K562 (cell line): ENCODE measurements at regions not wholly inside any gene's neighbourhood (a gene's known extent, or its start where the extent isn't known, plus 50 kb on each side); places are given as distances from the start of the nearest gene placed in this dataset.

Source experiments
- ATAC-seq: fragments of 200-7000 bp; cut with Tn5 transposase; 3 replicates; pipeline ENCODE4 v1.9.1; 2020; ENCODE audit warnings: moderate library complexity
- BruUV-seq: library from RNA; stranded (reverse); fragments of 400-500 nt; replicated peaks from 2 replicates; lab custom pipeline; 2021; lab: Mats Ljungman, UMichigan
- CTCF ChIA-PET: fragments of 300-600 bp; formaldehyde crosslinking; extraction: SDS; loops from one replicate; lab custom pipeline; 2021; ENCODE audit warnings: low intra/inter-chr PET ratio; lab: Yijun Ruan, JAX
- POLR2A ChIA-PET: fragments of 300-600, 350-650 bp; sonication (Branson Sonifier 250); formaldehyde crosslinking; extraction: SDS; loops from one replicate; lab custom pipeline; 2021; ENCODE audit warnings: antibody characterized with exemption, inconsistent platforms; lab: Yijun Ruan, JAX
- DNase-seq, 4 experiments: peaks; one replicate each; pipeline versions ENCODE4 v3.0.0 to v3.0.0-alpha.2; 2011 to 2018; ENCODE audit warnings: low spot score in 3 of 4, mixed read lengths in 3 of 4; ENCODE audit errors: extremely low read depth in 1 of 4
- FAIRE-seq: peaks from 2 replicates; lab custom pipeline; 2011; peaks lifted over from hg19 to GRCh38; lab: Jason Lieb, UNC
- H2AFZ ChIP-seq: 2 replicates; pipeline ENCODE4 v1.6.0; 2011; ENCODE audit warnings: low read depth, low read length, control low read depth, inconsistent platforms
- H3K27ac ChIP-seq: fragments of 200-600 bp; 3 replicates; pipeline ENCODE4 v1.8.0; 2011; ENCODE audit warnings: low read depth, mild to moderate bottlenecking, control low read depth, inconsistent platforms, low read length, moderate library complexity, mixed read lengths; ENCODE audit errors: extremely low read depth
- H3K27me3 ChIP-seq, 2 experiments: fragments of 300-600 bp in 1 of 2; 2 replicates in 1 of 2; 3 replicates in 1 of 2; pipeline versions ENCODE4 v1.6.0 to v1.8.0; 2011; ENCODE audit warnings: inconsistent platforms in 2 of 2, low read length in 2 of 2, mild to moderate bottlenecking in 1 of 2, mixed read lengths in 1 of 2, moderate library complexity in 1 of 2; ENCODE audit not compliant: control insufficient read depth in 2 of 2, insufficient read depth in 2 of 2
- H3K36me3 ChIP-seq: fragments of 300-600 bp; 3 replicates; pipeline ENCODE4 v1.8.0; 2011; ENCODE audit warnings: mild to moderate bottlenecking, low read length, inconsistent platforms; ENCODE audit not compliant: control insufficient read depth, insufficient read depth
- H3K4me1 ChIP-seq, 2 experiments: fragments of 200-600 bp in 1 of 2; replicated peaks in 1 of 2; 2 replicates in 1 of 2; 3 replicates in 1 of 2; pipeline versions ENCODE4 v1.5.1 to v1.8.0; 2011; ENCODE audit warnings: inconsistent platforms in 2 of 2, low read length in 2 of 2, mild to moderate bottlenecking in 1 of 2, mixed read lengths in 1 of 2, moderate library complexity in 1 of 2; ENCODE audit not compliant: control insufficient read depth in 2 of 2, insufficient read depth in 2 of 2
- H3K4me2 ChIP-seq: 2 replicates; pipeline ENCODE4 v1.6.1; 2011; ENCODE audit warnings: low read length, control low read depth, inconsistent platforms, mixed read lengths; ENCODE audit not compliant: insufficient read depth
- H3K4me3 ChIP-seq: fragments of 200-600 bp; sonication (generic), shearing (Covaris generic); 2 replicates; pipeline ENCODE4 v1.5.1; 2016; ENCODE audit warnings: control low read depth, inconsistent platforms
- H3K79me2 ChIP-seq: fragments of 200-600 bp; 3 replicates; pipeline ENCODE4 v1.8.0; 2011; ENCODE audit warnings: low read length, inconsistent platforms; ENCODE audit not compliant: control insufficient read depth, insufficient read depth
- H3K9ac ChIP-seq, 2 experiments: 2 replicates each; pipeline versions ENCODE4 v1.6.0 to v1.6.1; 2011; ENCODE audit warnings: low read depth in 2 of 2, low read length in 2 of 2, control low read depth in 1 of 2, inconsistent platforms in 1 of 2, mild to moderate bottlenecking in 1 of 2, mixed read lengths in 1 of 2; ENCODE audit not compliant: insufficient read depth in 1 of 2
- H3K9me1 ChIP-seq: one replicate; pipeline ENCODE4 v1.6.0; 2011; ENCODE audit warnings: inconsistent platforms, mild to moderate bottlenecking, low read length, moderate library complexity; ENCODE audit not compliant: control insufficient read depth, insufficient read depth
- H3K9me3 ChIP-seq: replicated peaks from 2 replicates; pipeline ENCODE4 v1.5.1; 2011; ENCODE audit warnings: low read depth, low read length, inconsistent platforms; ENCODE audit not compliant: control insufficient read depth, insufficient read depth
- H4K20me1 ChIP-seq: replicated peaks from 2 replicates; pipeline ENCODE4 v1.6.1; 2011; ENCODE audit warnings: low read length, inconsistent platforms, mixed read lengths; ENCODE audit not compliant: control insufficient read depth, insufficient read depth
- ARHGAP35 ChIP-seq: fragments of 450-650 bp; IDR thresholded peaks from 2 replicates; pipeline ENCODE4 v1.6.1; 2018; ENCODE audit not compliant: partially characterized antibody
- MEF2D ChIP-seq: conservative IDR thresholded peaks from 2 replicates; pipeline ENCODE4 v1.6.1; 2016; ENCODE audit warnings: low read depth, missing genetic modification characterization, missing compliant biosample characterization
- MTF1 ChIP-seq: fragments of 250-450 bp; sonication (Bioruptor Pico); IDR thresholded peaks from 2 replicates; pipeline ENCODE4 v1.9.0; 2021; ENCODE audit warnings: moderate library complexity, mild to moderate bottlenecking, inconsistent platforms, borderline replicate concordance
- NR3C1 ChIP-seq: sonication (generic); formaldehyde crosslinking; IDR thresholded peaks from 2 replicates; pipeline ENCODE4 v1.8.1; 2022; ENCODE audit warnings: missing genetic modification reagents
- ZNF274 ChIP-seq: IDR thresholded peaks from 2 replicates; pipeline ENCODE4 v1.6.1; 2011; ENCODE audit warnings: low read depth, mild to moderate bottlenecking, low read length, moderate library complexity, borderline replicate concordance
- WGBS: fragments of 100-300 bp; shearing (Covaris generic); methylation state at CpG from one replicate; pipeline ENCODE4 v1.1.6; 2016; ENCODE audit warnings: low coverage, mixed read lengths; ENCODE audit not compliant: insufficient coverage; ENCODE audit errors: missing lambda C conversion rate; 5-methylcytosine and 5-hydroxymethylcytosine counted together
- in situ Hi-C: fragments of 300-500 bp; cut with MboI; formaldehyde crosslinking; loops from 4 replicates; pipeline ENCODE4 v1.15.0; 2018; ENCODE audit warnings: inconsistent platforms, mixed read lengths
- intact Hi-C: fragments of 100-400 bp; cut with micrococcal nuclease; formaldehyde crosslinking; loops from 2 replicates; pipeline ENCODE4 v1.14.2; 2022
- TF ChIP-seq, protein P1 (sequence below): fragments of 450-650 bp; IDR thresholded peaks from 2 replicates; pipeline ENCODE4 v1.6.1; 2017; ENCODE audit warnings: antibody characterized with exemption

DNA sequence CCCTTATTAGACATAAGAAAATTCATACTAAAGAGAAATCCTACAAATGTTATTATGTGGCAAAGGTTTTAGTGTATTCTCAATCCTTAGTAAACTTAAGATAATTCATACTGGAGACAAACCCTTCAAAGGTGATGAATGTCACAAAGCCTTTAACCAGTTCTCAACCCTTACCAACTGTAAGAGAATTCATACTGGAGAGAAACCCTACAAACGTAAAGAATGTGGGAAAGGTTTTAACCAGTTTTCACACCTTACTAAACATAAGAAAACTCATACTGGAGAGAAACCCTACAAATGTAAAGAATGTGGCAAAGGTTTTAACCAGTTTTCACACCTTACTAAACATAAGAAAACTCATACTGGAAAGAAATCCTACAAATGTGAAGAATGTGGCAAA lies 93.2 kb downstream of the ZNF680 start:
- H4K20me1 ChIP-seq, result no peaks in the 10 kb centered on the region
- CTCF ChIA-PET, result no interaction called here
- H2AFZ ChIP-seq, result no peak overlapping the region
- POLR2A ChIA-PET, result no interaction called here
- H3K27ac ChIP-seq, result no peak overlapping the region
- FAIRE-seq (peak; percentile 65), ATAC-seq (no peak), DNase-seq (no peak)
- no peak overlapping the region for H3K4me2 ChIP-seq
- H3K9me1 ChIP-seq, result no peaks in the 10 kb centered on the region
- no peaks in the 10 kb centered on the region for H3K36me3 ChIP-seq
- intact Hi-C loops, result no loop called here
- H3K79me2 ChIP-seq, result peaks cover 7% of the 10 kb centered on the region; the same call in 1 of the 3 replicates
- H3K9me3 ChIP-seq, result peaks cover 3% of the 10 kb centered on the region; the same call in 1 of the 2 replicates
- TF ChIP-seq ARHGAP35, result no peak
- TF ChIP-seq, protein P1, sequence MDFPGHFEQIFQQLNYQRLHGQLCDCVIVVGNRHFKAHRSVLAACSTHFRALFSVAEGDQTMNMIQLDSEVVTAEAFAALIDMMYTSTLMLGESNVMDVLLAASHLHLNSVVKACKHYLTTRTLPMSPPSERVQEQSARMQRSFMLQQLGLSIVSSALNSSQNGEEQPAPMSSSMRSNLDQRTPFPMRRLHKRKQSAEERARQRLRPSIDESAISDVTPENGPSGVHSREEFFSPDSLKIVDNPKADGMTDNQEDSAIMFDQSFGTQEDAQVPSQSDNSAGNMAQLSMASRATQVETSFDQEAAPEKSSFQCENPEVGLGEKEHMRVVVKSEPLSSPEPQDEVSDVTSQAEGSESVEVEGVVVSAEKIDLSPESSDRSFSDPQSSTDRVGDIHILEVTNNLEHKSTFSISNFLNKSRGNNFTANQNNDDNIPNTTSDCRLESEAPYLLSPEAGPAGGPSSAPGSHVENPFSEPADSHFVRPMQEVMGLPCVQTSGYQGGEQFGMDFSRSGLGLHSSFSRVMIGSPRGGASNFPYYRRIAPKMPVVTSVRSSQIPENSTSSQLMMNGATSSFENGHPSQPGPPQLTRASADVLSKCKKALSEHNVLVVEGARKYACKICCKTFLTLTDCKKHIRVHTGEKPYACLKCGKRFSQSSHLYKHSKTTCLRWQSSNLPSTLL, result no peak
- no peak for TF ChIP-seq NR3C1 (CRISPR knock-in tag)
- no peak for TF ChIP-seq MEF2D (tag)
- peak; percentile 66; the same call in 1 of the 2 replicates for TF ChIP-seq ZNF274
- TF ChIP-seq MTF1 (CRISPR knock-in tag), result no peak
- no TSS peak for BruUV-seq
- WGBS, result 13% methylated on average over 1 of the region's 1 CpG
- H3K27me3 ChIP-seq, result no peaks in the 10 kb centered on the region
- no peak overlapping the region for H3K4me3 ChIP-seq
- H3K9ac ChIP-seq, result no peak overlapping the region
- H3K4me1 ChIP-seq, result no peaks in the 10 kb centered on the region
- in situ Hi-C loops, result no loop called here
